ENCODE measurements at regions not wholly inside any gene's neighbourhood (a gene's known extent, or its start where the extent isn't known, plus 50 kb on each side); places are given as distances from the start of the nearest gene placed in this dataset.

DNA sequence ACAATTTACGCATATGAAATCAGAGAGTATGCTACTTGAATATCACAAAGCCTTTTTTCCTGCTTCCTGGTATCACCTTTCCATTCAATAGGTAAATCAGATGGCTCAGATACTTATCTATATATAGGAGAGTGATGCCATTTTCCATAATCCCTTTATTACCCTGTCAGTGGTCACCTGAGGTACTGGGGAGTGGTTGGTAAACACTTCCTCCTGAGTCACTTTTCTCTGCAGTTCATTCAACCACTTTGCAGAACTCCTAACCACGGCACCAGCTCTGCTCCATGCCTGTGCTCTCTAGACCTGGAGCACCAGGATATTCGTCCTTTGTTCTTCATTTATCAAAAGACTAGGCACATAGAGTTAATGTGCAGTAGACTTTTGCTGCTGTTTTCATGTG, 748.5 kb upstream of the KLHL1 start:
- TF ChIP-seq, protein P1, sequence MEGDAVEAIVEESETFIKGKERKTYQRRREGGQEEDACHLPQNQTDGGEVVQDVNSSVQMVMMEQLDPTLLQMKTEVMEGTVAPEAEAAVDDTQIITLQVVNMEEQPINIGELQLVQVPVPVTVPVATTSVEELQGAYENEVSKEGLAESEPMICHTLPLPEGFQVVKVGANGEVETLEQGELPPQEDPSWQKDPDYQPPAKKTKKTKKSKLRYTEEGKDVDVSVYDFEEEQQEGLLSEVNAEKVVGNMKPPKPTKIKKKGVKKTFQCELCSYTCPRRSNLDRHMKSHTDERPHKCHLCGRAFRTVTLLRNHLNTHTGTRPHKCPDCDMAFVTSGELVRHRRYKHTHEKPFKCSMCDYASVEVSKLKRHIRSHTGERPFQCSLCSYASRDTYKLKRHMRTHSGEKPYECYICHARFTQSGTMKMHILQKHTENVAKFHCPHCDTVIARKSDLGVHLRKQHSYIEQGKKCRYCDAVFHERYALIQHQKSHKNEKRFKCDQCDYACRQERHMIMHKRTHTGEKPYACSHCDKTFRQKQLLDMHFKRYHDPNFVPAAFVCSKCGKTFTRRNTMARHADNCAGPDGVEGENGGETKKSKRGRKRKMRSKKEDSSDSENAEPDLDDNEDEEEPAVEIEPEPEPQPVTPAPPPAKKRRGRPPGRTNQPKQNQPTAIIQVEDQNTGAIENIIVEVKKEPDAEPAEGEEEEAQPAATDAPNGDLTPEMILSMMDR (conservative IDR thresholded peaks at IDR 0.05; ENCODE audit: low read depth, low read length): no peak
- no peak overlapping the region for H3K4me3 ChIP-seq (ENCODE audit: low read length)
- DNase-seq (ENCODE audit: low read depth): no peak

DNA sequence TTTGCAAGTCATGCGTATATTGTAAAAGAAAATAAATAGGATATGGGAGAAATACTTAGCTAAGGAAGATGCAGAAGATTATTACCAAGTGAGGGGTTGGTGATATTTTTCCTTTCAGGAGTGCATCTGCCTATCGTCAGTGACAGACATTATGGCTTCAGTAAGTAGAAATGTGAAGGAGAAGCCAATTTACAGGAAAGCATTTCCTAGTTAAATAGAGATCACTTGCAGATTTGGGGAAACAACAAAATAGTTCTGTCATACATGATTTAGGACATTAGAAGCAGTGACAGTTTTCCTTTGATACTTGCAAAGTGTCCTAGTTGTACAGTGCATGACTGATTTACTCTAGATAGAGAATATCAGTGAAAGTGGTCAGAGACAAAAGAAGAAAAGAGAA, 747.8 kb upstream of the KLHL1 start:
- no peak for DNase-seq (ENCODE audit: low read depth)
- TF ChIP-seq, protein P1 (conservative IDR thresholded peaks at IDR 0.05; ENCODE audit: low read depth, low read length): no peak
- H3K4me3 ChIP-seq (ENCODE audit: low read length): no peak overlapping the region

DNA sequence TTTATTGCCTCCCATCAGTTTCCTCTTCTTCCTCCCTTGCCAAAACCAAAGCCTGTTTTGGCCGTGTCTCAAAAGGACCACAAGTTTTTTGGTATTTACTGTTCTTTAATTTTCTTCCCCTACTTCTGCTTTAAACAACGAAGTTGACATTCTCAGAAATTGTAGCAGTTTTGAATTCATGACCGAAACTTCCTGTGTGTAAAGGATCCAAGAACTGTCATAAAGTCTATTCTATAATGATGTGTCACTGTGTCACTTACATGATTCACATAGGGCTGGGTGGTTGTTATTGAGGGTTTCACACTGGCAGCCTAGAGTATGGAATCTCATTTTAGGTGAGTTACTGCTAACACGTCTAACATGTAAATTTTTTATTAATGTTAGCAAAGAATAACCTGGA, 741.0 kb upstream of the KLHL1 start:
- no peak for DNase-seq (ENCODE audit: low read depth)
- TF ChIP-seq, protein P1 (conservative IDR thresholded peaks at IDR 0.05; ENCODE audit: low read depth, low read length): no peak
- no peak overlapping the region for H3K4me3 ChIP-seq (ENCODE audit: low read length)

DNA sequence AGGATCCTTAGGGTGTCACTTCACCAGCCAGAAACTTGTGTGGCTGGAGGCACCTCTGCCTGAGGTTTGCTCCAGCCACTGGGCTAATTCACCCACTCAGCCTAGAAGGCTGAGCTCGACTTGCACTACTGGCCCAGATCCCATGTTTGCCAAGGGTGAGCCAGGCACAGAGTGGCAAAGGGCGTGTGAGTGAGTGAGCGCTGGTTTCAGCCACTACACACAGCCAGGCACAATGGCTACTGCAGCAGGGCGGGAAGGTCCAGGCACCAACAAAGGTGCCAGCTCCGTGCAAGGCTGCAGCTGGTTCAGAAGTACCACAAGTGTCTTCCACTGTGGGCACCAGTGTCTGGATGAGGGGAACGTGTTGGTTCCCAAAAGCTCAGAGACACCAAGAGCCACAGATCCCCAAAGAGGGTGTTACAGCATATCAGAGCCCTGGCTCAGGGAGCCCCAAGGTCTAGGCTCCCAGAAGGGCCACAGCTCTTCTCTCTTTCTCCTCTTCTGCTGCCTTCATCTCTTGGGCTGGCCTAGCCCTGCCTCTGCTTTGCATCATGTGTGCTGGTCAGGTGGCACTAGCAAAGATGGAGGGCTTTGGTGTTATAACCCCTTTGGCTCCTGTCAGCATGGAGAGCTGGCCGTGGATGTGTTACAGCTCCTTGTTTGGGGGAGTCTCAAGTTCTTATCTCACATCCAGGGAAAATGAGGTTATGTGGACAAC, 736.3 kb upstream of the KLHL1 start:
- TF ChIP-seq, protein P1 (conservative IDR thresholded peaks at IDR 0.05; ENCODE audit: low read depth, low read length): no peak
- no peak overlapping the region for H3K4me3 ChIP-seq (ENCODE audit: low read length)
- no peak for DNase-seq (ENCODE audit: low read depth)

DNA sequence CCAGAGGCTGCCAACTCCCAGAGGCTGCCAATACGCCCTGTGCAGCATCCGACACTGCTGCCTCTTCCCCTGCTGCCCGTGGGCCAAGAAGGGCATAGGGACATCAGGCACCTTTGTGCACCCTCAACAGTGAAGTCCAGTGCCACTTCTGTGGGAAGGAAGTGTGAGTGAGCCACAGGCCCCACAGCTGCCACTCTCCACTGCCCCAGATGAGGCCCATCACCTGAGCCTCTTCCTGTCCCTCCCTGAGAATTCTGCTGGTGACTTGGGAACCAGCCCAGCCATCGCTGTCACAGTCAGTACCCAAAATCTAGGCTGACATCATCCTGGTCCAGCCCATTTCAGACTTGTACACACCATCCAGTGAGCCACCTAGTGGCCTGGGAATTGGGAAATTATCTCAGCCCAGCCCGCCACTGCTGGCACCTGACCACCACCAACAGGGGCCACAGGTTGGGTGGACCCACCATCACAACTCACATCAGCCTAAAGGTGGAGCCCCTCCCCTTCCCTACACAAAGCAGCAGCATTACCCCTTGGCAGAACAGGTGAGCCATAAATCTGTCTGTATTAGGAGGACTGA, 733.9 kb upstream of the KLHL1 start:
- DNase-seq (ENCODE audit: low read depth): no peak
- TF ChIP-seq, protein P1 (conservative IDR thresholded peaks at IDR 0.05; ENCODE audit: low read depth, low read length): peak; percentile 2
- H3K4me3 ChIP-seq (ENCODE audit: low read length): no peak overlapping the region

DNA sequence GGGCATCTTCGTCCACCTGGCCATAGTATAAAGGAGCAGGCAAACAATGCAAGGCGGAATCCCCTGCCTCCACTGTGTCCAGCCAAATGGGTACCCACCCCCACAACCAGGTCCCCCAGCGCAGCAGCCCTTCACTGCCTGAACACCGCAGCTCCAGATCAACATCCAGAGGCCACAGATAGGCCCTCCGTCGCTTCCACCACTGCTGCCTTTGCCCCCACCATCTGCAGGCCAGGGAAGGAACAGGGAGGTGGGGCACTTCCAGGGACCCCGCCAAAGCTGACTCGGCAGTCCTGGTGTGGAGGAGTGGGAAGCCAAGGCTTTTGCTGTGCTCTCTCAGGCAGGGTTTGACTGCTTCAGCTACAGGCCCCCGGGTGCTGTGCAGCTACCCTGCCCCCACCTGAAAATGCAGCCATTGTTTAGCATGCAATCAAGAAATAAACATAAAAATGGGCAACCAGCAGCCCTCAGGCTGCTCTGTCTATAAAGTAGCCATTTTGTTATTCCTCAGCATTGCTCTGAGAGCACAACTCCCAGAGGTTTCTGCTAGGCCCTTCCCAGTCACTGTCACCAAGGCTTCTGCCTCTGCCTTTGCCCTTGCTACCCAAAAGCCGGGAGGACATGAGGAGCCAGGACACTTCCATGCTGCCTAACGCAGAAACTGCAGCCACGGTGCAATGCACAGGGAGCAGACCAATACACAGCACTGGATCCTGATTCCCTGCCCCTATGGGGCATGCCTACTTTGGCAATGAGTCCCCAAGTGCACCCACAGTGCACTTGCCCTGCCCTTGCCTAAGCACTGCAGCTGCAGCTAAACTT, 733.2 kb upstream of the KLHL1 start:
- no peak for DNase-seq (ENCODE audit: low read depth)
- H3K4me3 ChIP-seq (ENCODE audit: low read length): no peak overlapping the region
- TF ChIP-seq, protein P1 (conservative IDR thresholded peaks at IDR 0.05; ENCODE audit: low read depth, low read length): no peak

All from retinal pigment epithelial cell (primary cell).